Endodermal cell (in vitro differentiated cells): ENCODE measurements at regions not wholly inside any gene's neighbourhood (a gene's known extent, or its start where the extent isn't known, plus 50 kb on each side); places are given as distances from the start of the nearest gene placed in this dataset.
A peak's percentile ranks its signal among the peaks of the same experiment; 100 is the strongest.

Source experiments
- DNase-seq: peaks from one replicate; pipeline ENCODE4 v3.0.0-alpha.2; 2017
- H3K27ac ChIP-seq: 2 replicates; pipeline ENCODE4 v1.5.1; 2013; ENCODE audit warnings: mild to moderate bottlenecking, low read depth, low read length, moderate library complexity
- H3K27me3 ChIP-seq: 2 replicates; pipeline ENCODE4 v1.6.1; 2013; ENCODE audit warnings: mild to moderate bottlenecking, low read length, moderate library complexity; ENCODE audit not compliant: insufficient read depth, control insufficient read depth, poor library complexity, severe bottlenecking
- H3K36me3 ChIP-seq: 2 replicates; pipeline ENCODE4 v1.7.0; 2013; ENCODE audit warnings: mild to moderate bottlenecking, low read length, moderate library complexity; ENCODE audit not compliant: control insufficient read depth, insufficient read depth
- H3K4me1 ChIP-seq: one replicate; pipeline ENCODE4 v1.7.0; 2013; ENCODE audit warnings: low read length; ENCODE audit not compliant: control insufficient read depth, insufficient read depth
- H3K4me3 ChIP-seq: 2 replicates; pipeline ENCODE4 v1.5.1; 2013; ENCODE audit warnings: mild to moderate bottlenecking, low read length, moderate library complexity
- H3K9ac ChIP-seq: 2 replicates; pipeline ENCODE4 v1.6.1; 2013; ENCODE audit warnings: mild to moderate bottlenecking, low read length, moderate library complexity; ENCODE audit not compliant: poor library complexity, severe bottlenecking; ENCODE audit errors: extremely low read depth
- H3K9me3 ChIP-seq: 2 replicates; pipeline ENCODE4 v1.6.1; 2013; ENCODE audit warnings: mild to moderate bottlenecking, low read length, moderate library complexity; ENCODE audit not compliant: control insufficient read depth
- H3K27ac Mint-ChIP-seq: 2 replicates; pipeline ENCODE4 v1.8.0; 2020; ENCODE audit warnings: mixed read lengths
- H3K27me3 Mint-ChIP-seq: 2 replicates; pipeline ENCODE4 v1.8.0; 2021; ENCODE audit warnings: mild to moderate bottlenecking, mixed read lengths; ENCODE audit not compliant: insufficient read depth
- H3K36me3 Mint-ChIP-seq: 2 replicates; pipeline ENCODE4 v1.8.0; 2020; ENCODE audit warnings: low read depth, mixed read lengths
- H3K4me1 Mint-ChIP-seq: 2 replicates; pipeline ENCODE4 v1.8.0; 2020; ENCODE audit warnings: mixed read lengths
- H3K4me3 Mint-ChIP-seq: 2 replicates; pipeline ENCODE4 v1.8.0; 2020; ENCODE audit warnings: mild to moderate bottlenecking, moderate library complexity, mixed read lengths
- H3K9me3 Mint-ChIP-seq: 2 replicates; pipeline ENCODE4 v1.8.0; 2020; ENCODE audit warnings: mild to moderate bottlenecking, mixed read lengths
- CTCF ChIP-seq: fragments of 200-600 bp; sonication (generic); conservative IDR thresholded peaks from 2 replicates; pipeline ENCODE4 v1.5.0; 2021; ENCODE audit warnings: antibody characterized with exemption, mild to moderate bottlenecking
- WGBS, 2 experiments: methylation state at CpG; one replicate each; pipeline versions ENCODE4 v1.1.5 to v1.1.7; 2013; ENCODE audit warnings: missing lambda C conversion rate in 2 of 2, mixed read lengths in 1 of 2; ENCODE audit not compliant: insufficient coverage in 1 of 2, insufficient read length in 1 of 2; 5-methylcytosine and 5-hydroxymethylcytosine counted together

DNA sequence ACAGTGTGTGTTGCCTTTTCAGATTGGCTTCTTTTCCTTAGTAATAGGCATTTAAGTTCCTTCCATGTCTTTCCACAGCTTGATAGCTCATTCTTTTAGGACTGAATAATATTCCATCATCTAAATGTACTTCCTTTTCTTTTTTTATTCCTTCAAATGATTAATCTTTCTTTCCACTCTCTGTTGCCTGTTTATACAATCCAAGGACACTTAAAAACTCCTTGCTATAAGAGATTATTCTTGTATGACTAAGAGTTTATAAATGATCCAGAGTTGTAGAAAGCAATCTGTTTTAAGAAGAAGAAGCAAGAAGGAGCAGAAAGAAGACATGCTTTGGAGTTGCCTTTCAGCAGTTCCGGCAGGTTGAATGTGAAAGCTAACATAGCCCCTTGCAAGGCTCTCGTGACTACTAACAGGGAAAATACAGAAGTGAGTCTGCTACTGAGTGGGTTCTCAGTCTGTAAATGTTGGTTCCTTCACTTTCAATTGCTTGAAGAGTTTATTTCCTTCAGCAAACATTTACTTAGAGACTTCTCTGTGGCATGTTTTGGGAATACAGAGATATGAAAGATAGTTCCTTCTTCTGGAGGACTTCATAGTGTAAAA lies 123.0 kb downstream of the PMAIP1 start:
- no peak overlapping the region for H3K4me3 ChIP-seq
- Mint-ChIP-seq H3K27ac (no peak overlapping the region), H3K4me3 (no peak overlapping the region), H3K9me3 (no peaks in the 10 kb centered on the region), H3K4me1 (peaks cover 19% of the 10 kb centered on the region), H3K36me3 (no peaks in the 10 kb centered on the region), H3K27me3 (no peaks in the 10 kb centered on the region)
- H3K27ac ChIP-seq, result no peak overlapping the region
- WGBS, 2 experiments, result 84 to 86% methylated on average over 2 of the region's 2 CpGs
- H3K9me3 ChIP-seq, result no peaks in the 10 kb centered on the region
- H3K9ac ChIP-seq, result no peak overlapping the region
- H3K36me3 ChIP-seq, result no peaks in the 10 kb centered on the region
- no peak for DNase-seq
- H3K27me3 ChIP-seq, result no peaks in the 10 kb centered on the region
- no peaks in the 10 kb centered on the region for H3K4me1 ChIP-seq
- TF ChIP-seq CTCF, result no peak

GRCh38 chr18:60021556-60021955 lies 121.8 kb downstream of the PMAIP1 start:
- Mint-ChIP-seq H3K4me3 (no peak overlapping the region), H3K27ac (no peak overlapping the region), H3K27me3 (no peaks in the 10 kb centered on the region), H3K4me1 (peaks cover 19% of the 10 kb centered on the region), H3K36me3 (no peaks in the 10 kb centered on the region), H3K9me3 (no peaks in the 10 kb centered on the region)
- H3K4me3 ChIP-seq, result no peak overlapping the region
- no peaks in the 10 kb centered on the region for H3K4me1 ChIP-seq
- H3K9ac ChIP-seq, result no peak overlapping the region
- no peaks in the 10 kb centered on the region for H3K36me3 ChIP-seq
- no peaks in the 10 kb centered on the region for H3K9me3 ChIP-seq
- no peak overlapping the region for H3K27ac ChIP-seq
- TF ChIP-seq CTCF, result no peak
- DNase-seq, result no peak
- no peaks in the 10 kb centered on the region for H3K27me3 ChIP-seq

DNA sequence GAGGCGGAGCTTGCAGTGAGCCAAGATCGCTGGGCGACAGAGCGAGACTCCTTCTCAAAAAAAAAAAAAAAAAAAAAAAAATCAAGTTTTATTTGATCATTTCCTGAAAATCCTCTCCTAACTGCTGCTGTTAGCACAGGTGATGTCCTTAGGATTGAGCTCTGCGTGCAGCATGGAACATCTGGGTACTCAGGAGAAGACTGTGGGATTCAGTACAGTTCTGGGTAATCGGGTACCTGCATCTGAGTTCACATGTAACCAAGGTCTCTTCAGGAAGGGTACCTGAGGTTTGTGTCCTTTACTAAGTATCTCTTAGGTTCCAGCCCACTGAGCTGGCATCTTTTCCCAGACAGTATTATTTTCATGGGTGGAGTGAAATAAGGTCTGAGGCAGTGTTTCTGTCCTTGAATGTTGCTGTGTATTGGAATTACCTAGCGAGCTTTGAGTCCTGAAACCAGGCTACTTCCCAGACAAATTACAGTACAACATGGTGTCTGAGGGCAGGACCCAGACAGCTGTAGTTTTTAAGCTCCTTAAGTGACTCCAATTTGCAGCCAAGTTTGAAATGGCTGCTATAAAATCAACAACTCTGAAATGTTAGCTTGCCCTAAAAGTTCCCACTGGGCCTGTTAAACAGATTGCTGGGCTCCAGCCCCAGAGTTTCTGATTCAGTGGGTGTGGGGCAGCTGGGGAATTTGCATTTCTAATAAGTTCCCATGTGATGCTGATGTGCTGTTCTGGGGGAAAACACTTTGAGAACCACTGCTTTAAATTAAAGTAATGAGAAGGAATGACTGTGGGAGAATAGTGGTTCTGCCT lies 120.5 kb downstream of the PMAIP1 start:
- Histone ChIP-seq H3K27ac (no peak overlapping the region), H3K4me1 (no peaks in the 10 kb centered on the region), H3K9ac (no peak overlapping the region), H3K4me3 (no peak overlapping the region), H3K36me3 (no peaks in the 10 kb centered on the region), H3K9me3 (no peaks in the 10 kb centered on the region), H3K27me3 (no peaks in the 10 kb centered on the region)
- Mint-ChIP-seq H3K27me3 (no peaks in the 10 kb centered on the region), H3K4me1 (peaks cover 19% of the 10 kb centered on the region), H3K9me3 (no peaks in the 10 kb centered on the region), H3K27ac (peak overlapping the region; percentile 21), H3K4me3 (no peak overlapping the region), H3K36me3 (no peaks in the 10 kb centered on the region)
- peak; percentile 50 for DNase-seq
- TF ChIP-seq CTCF, result no peak
- WGBS, 2 experiments, result 87 to 95% methylated on average over 3 to 7 of the region's 7 CpGs
